Muscle of leg (tissue), 3 donors: ENCODE measurements at regions not wholly inside any gene's neighbourhood (a gene's known extent, or its start where the extent isn't known, plus 50 kb on each side); places are given as distances from the start of the nearest gene placed in this dataset.

Experiments
- DNase-seq: peaks from one replicate; pipeline ENCODE4 v3.0.0; 2013
- H3K27ac ChIP-seq: one replicate; pipeline ENCODE4 v1.5.1; 2013; ENCODE audit warnings: mild to moderate bottlenecking, low read length, control low read depth
- H3K27me3 ChIP-seq: one replicate; pipeline ENCODE4 v1.6.1; 2013; ENCODE audit warnings: low read length; ENCODE audit not compliant: control insufficient read depth, insufficient read depth
- H3K36me3 ChIP-seq: one replicate; pipeline ENCODE4 v1.6.1; 2013; ENCODE audit warnings: low read length; ENCODE audit not compliant: control insufficient read depth, insufficient read depth
- H3K4me1 ChIP-seq: one replicate; pipeline ENCODE4 v1.6.1; 2013; ENCODE audit warnings: low read length; ENCODE audit not compliant: control insufficient read depth, insufficient read depth
- H3K4me3 ChIP-seq: one replicate; pipeline ENCODE4 v1.5.1; 2013; ENCODE audit warnings: low read length, control low read depth
- H3K9me3 ChIP-seq: replicated peaks from 2 replicates; pipeline ENCODE4 v1.6.1; 2013; ENCODE audit warnings: low read depth, low read length; ENCODE audit not compliant: control insufficient read depth
- WGBS: methylation state at CpG from one replicate; pipeline ENCODE4 v1.1.5; 2013; ENCODE audit warnings: missing lambda C conversion rate; ENCODE audit not compliant: insufficient coverage; 5-methylcytosine and 5-hydroxymethylcytosine counted together

- no peak for DNase-seq
- Histone ChIP-seq H3K27me3 (no peaks in the 10 kb centered on the region), H3K4me3 (no peak overlapping the region), H3K4me1 (peaks cover 16% of the 10 kb centered on the region), H3K36me3 (no peaks in the 10 kb centered on the region), H3K9me3 (no peaks in the 10 kb centered on the region), H3K27ac (no peak overlapping the region)
- WGBS = 73% methylated on average over 2 of the region's 3 CpGs
Measured at GRCh38 chr5:143761663-143762062, 50.3 kb upstream of the HMHB1 start.

- no CpG with 5 or more reads among the region's 1 CpG for WGBS
- Histone ChIP-seq H3K27ac (no peak overlapping the region), H3K27me3 (no peaks in the 10 kb centered on the region), H3K4me1 (peaks cover 16% of the 10 kb centered on the region), H3K9me3 (no peaks in the 10 kb centered on the region), H3K36me3 (no peaks in the 10 kb centered on the region), H3K4me3 (no peak overlapping the region)
- DNase-seq = no peak
Measured at GRCh38 chr5:143760755-143761154, 51.2 kb upstream of the HMHB1 start.

- Histone ChIP-seq H3K27ac (no peak overlapping the region), H3K4me3 (no peak overlapping the region), H3K36me3 (no peaks in the 10 kb centered on the region), H3K9me3 (no peaks in the 10 kb centered on the region), H3K4me1 (peaks cover 20% of the 10 kb centered on the region), H3K27me3 (no peaks in the 10 kb centered on the region)
- no CpG with 5 or more reads among the region's 1 CpG for WGBS
- no peak for DNase-seq
Measured at GRCh38 chr5:143760131-143760505, 51.8 kb upstream of the HMHB1 start.

GRCh38 chr5:143759396-143760130, 52.4 kb upstream of the HMHB1 start:
- Histone ChIP-seq H3K4me1 (peaks cover 20% of the 10 kb centered on the region), H3K27ac (peak overlapping the region; percentile 52), H3K4me3 (no peak overlapping the region), H3K27me3 (no peaks in the 10 kb centered on the region), H3K36me3 (no peaks in the 10 kb centered on the region), H3K9me3 (no peaks in the 10 kb centered on the region)
- peak; percentile 55 for DNase-seq
- WGBS = no CpG with 5 or more reads among the region's 1 CpG

GRCh38 chr5:143758750-143759149, 53.2 kb upstream of the HMHB1 start:
- no peaks in the 10 kb centered on the region for H3K9me3 ChIP-seq
- DNase-seq = peak; percentile 93
- H3K27ac ChIP-seq = peak overlapping the region; percentile 52
- no CpG with 5 or more reads among the region's 3 CpGs for WGBS
- H3K4me1 ChIP-seq = peaks cover 20% of the 10 kb centered on the region
- no peak overlapping the region for H3K4me3 ChIP-seq
- H3K27me3 ChIP-seq = no peaks in the 10 kb centered on the region
- H3K36me3 ChIP-seq = no peaks in the 10 kb centered on the region

GRCh38 chr5:143758015-143758414, 53.9 kb upstream of the HMHB1 start:
- DNase-seq = peak; percentile 57
- 40% methylated on average over 1 of the region's 2 CpGs for WGBS
- no peaks in the 10 kb centered on the region for H3K36me3 ChIP-seq
- H3K27me3 ChIP-seq = no peaks in the 10 kb centered on the region
- no peaks in the 10 kb centered on the region for H3K9me3 ChIP-seq
- no peak overlapping the region for H3K4me3 ChIP-seq
- H3K4me1 ChIP-seq = peaks cover 20% of the 10 kb centered on the region
- peak overlapping the region; percentile 23 for H3K27ac ChIP-seq

- peak overlapping the region; percentile 77 for H3K27ac ChIP-seq
- H3K27me3 ChIP-seq = no peaks in the 10 kb centered on the region
- H3K4me3 ChIP-seq = no peak overlapping the region
- no peaks in the 10 kb centered on the region for H3K36me3 ChIP-seq
- peak; percentile 69 for DNase-seq
- H3K4me1 ChIP-seq = peaks cover 24% of the 10 kb centered on the region
- no peaks in the 10 kb centered on the region for H3K9me3 ChIP-seq
- 88% methylated on average over 1 of the region's 2 CpGs for WGBS
Measured at GRCh38 chr5:143757116-143757515, 54.8 kb upstream of the HMHB1 start.

GRCh38 chr5:143755966-143756365, 56.0 kb upstream of the HMHB1 start:
- H3K9me3 ChIP-seq = no peaks in the 10 kb centered on the region
- no peak overlapping the region for H3K4me3 ChIP-seq
- WGBS = no CpG with 5 or more reads among the region's 1 CpG
- H3K27me3 ChIP-seq = no peaks in the 10 kb centered on the region
- peaks cover 28% of the 10 kb centered on the region for H3K4me1 ChIP-seq
- DNase-seq = peak; percentile 84
- peak overlapping the region; percentile 53 for H3K27ac ChIP-seq
- no peaks in the 10 kb centered on the region for H3K36me3 ChIP-seq

GRCh38 chr5:143752165-143752850, 59.7 kb upstream of the HMHB1 start:
- Histone ChIP-seq H3K27ac (no peak overlapping the region), H3K27me3 (no peaks in the 10 kb centered on the region), H3K36me3 (no peaks in the 10 kb centered on the region), H3K4me1 (peaks cover 15% of the 10 kb centered on the region), H3K4me3 (no peak overlapping the region), H3K9me3 (no peaks in the 10 kb centered on the region)
- DNase-seq = peak; percentile 79
- 90% methylated on average over 4 of the region's 9 CpGs for WGBS

- no peak overlapping the region for H3K27ac ChIP-seq
- peaks cover 12% of the 10 kb centered on the region for H3K4me1 ChIP-seq
- H3K4me3 ChIP-seq = no peak overlapping the region
- no peaks in the 10 kb centered on the region for H3K9me3 ChIP-seq
- H3K36me3 ChIP-seq = no peaks in the 10 kb centered on the region
- WGBS = 75% methylated on average over 4 of the region's 4 CpGs
- no peak for DNase-seq
- H3K27me3 ChIP-seq = no peaks in the 10 kb centered on the region
Measured at GRCh38 chr5:143751342-143751741, 60.6 kb upstream of the HMHB1 start.
